Fibroblast of lung (primary cell): ENCODE measurements at regions not wholly inside any gene's neighbourhood (a gene's known extent, or its start where the extent isn't known, plus 50 kb on each side); places are given as distances from the start of the nearest gene placed in this dataset.

Experiments
- DNase-seq, 2 donors: peaks; one replicate each; pipeline versions ENCODE4 v3.0.0 to v3.0.0-alpha.2; 2010; ENCODE audit warnings: low read depth in 2 of 2
- H2AFZ ChIP-seq: 2 replicates; pipeline ENCODE4 v1.5.1; 2012; ENCODE audit warnings: low read length, control low read depth, inconsistent platforms
- H3K27ac ChIP-seq: 2 replicates; pipeline ENCODE4 v1.5.1; 2011; ENCODE audit warnings: low read length, control low read depth; ENCODE audit not compliant: insufficient read depth
- H3K27me3 ChIP-seq: 2 replicates; pipeline ENCODE4 v1.5.1; 2011; ENCODE audit warnings: mild to moderate bottlenecking, low read length; ENCODE audit not compliant: control insufficient read depth, insufficient read depth
- H3K36me3 ChIP-seq: 2 replicates; pipeline ENCODE4 v1.5.1; 2011; ENCODE audit warnings: low read length; ENCODE audit not compliant: control insufficient read depth, insufficient read depth
- H3K4me1 ChIP-seq: 2 replicates; pipeline ENCODE4 v1.5.1; 2011; ENCODE audit warnings: low read length; ENCODE audit not compliant: control insufficient read depth, insufficient read depth; ENCODE audit errors: extremely low read depth
- H3K4me2 ChIP-seq: 2 replicates; pipeline ENCODE4 v1.5.1; 2011; ENCODE audit warnings: low read length, control low read depth; ENCODE audit not compliant: insufficient read depth; ENCODE audit errors: extremely low read depth
- H3K4me3 ChIP-seq, 4 experiments: fragments of 200-600 bp in 1 of 4; sonication (generic) in 1 of 4; replicated peaks in 1 of 4; 2 replicates each; pipeline ENCODE4 v1.5.1; 2011 to 2016; ENCODE audit warnings: low read length in 4 of 4, low read depth in 3 of 4, mild to moderate bottlenecking in 3 of 4, control low read depth in 2 of 4, inconsistent platforms in 1 of 4, mixed read lengths in 1 of 4; ENCODE audit not compliant: insufficient read depth in 1 of 4; ENCODE audit errors: control extremely low read depth in 1 of 4
- H3K79me2 ChIP-seq: 2 replicates; pipeline ENCODE4 v1.5.1; 2012; ENCODE audit warnings: mild to moderate bottlenecking, low read length, inconsistent platforms; ENCODE audit not compliant: control insufficient read depth, insufficient read depth
- H3K9ac ChIP-seq: 2 replicates; pipeline ENCODE4 v1.5.1; 2011; ENCODE audit warnings: mild to moderate bottlenecking, low read length, control low read depth; ENCODE audit not compliant: insufficient read depth
- H3K9me3 ChIP-seq: 2 replicates; pipeline ENCODE4 v1.5.1; 2012; ENCODE audit warnings: low read depth, low read length; ENCODE audit not compliant: control insufficient read depth, insufficient read depth
- H4K20me1 ChIP-seq: 2 replicates; pipeline ENCODE4 v1.5.1; 2011; ENCODE audit warnings: low read length; ENCODE audit not compliant: control insufficient read depth, insufficient read depth; ENCODE audit errors: extremely low read depth
- CTCF ChIP-seq, 2 donors: IDR thresholded peaks in 1 of 2; conservative IDR thresholded peaks in 1 of 2; 1 replicate in 1 of 2; 2 replicates in 1 of 2; pipeline ENCODE4 v1.5.1; 2011 to 2012; ENCODE audit warnings: low read length in 2 of 2, control low read depth in 1 of 2, inconsistent platforms in 1 of 2, low read depth in 1 of 2, mild to moderate bottlenecking in 1 of 2
- EZH2 ChIP-seq: IDR thresholded peaks from 2 replicates; pipeline ENCODE4 v1.5.1; 2012; ENCODE audit warnings: low read length, control low read depth, mild to moderate bottlenecking; ENCODE audit errors: missing control alignments

GRCh38 chr3:22621205-22621809 lies 581.8 kb upstream of the UBE2E2 start:
- no peak overlapping the region for H3K4me3 ChIP-seq
- no peaks in the 10 kb centered on the region for H3K36me3 ChIP-seq
- H3K4me1 ChIP-seq, result no peaks in the 10 kb centered on the region
- no peaks in the 10 kb centered on the region for H3K9me3 ChIP-seq
- H3K27me3 ChIP-seq, result no peaks in the 10 kb centered on the region
- H3K79me2 ChIP-seq, result no peaks in the 10 kb centered on the region
- H3K9ac ChIP-seq, result no peak overlapping the region
- H2AFZ ChIP-seq, result no peak overlapping the region
- H3K27ac ChIP-seq, result no peak overlapping the region
- DNase-seq, result no peak
- H4K20me1 ChIP-seq, result no peaks in the 10 kb centered on the region
- TF ChIP-seq CTCF (conservative IDR thresholded peaks at IDR 0.05 in 1 of 2, IDR thresholded peaks at IDR 0.05 in 1 of 2; ENCODE audit: low read depth in 1 of 2, low read length in 2 of 2), result no peak
- TF ChIP-seq EZH2, result no peak
- H3K4me2 ChIP-seq, result no peak overlapping the region

GRCh38 chr3:22627993-22628499 lies 575.1 kb upstream of the UBE2E2 start:
- Histone ChIP-seq H2AFZ (no peak overlapping the region), H3K9me3 (no peaks in the 10 kb centered on the region), H3K27ac (no peak overlapping the region), H3K4me2 (no peak overlapping the region), H3K4me1 (no peaks in the 10 kb centered on the region), H3K9ac (no peak overlapping the region), H3K36me3 (no peaks in the 10 kb centered on the region), H4K20me1 (no peaks in the 10 kb centered on the region), H3K79me2 (no peaks in the 10 kb centered on the region), H3K27me3 (no peaks in the 10 kb centered on the region), H3K4me3 (no peak overlapping the region)
- TF ChIP-seq CTCF (conservative IDR thresholded peaks at IDR 0.05 in 1 of 2, IDR thresholded peaks at IDR 0.05 in 1 of 2; ENCODE audit: low read depth in 1 of 2, low read length in 2 of 2) (no peak), EZH2 (no peak)
- no peak for DNase-seq

GRCh38 chr3:22632536-22632935 lies 570.6 kb upstream of the UBE2E2 start:
- DNase-seq, result no peak
- Histone ChIP-seq H3K4me3 (no peak overlapping the region), H3K36me3 (no peaks in the 10 kb centered on the region), H3K27ac (no peak overlapping the region), H3K9ac (no peak overlapping the region), H3K4me1 (no peaks in the 10 kb centered on the region), H2AFZ (no peak overlapping the region), H3K27me3 (no peaks in the 10 kb centered on the region), H3K79me2 (no peaks in the 10 kb centered on the region), H3K9me3 (no peaks in the 10 kb centered on the region), H3K4me2 (no peak overlapping the region), H4K20me1 (no peaks in the 10 kb centered on the region)
- TF ChIP-seq CTCF (conservative IDR thresholded peaks at IDR 0.05 in 1 of 2, IDR thresholded peaks at IDR 0.05 in 1 of 2; ENCODE audit: low read depth in 1 of 2, low read length in 2 of 2), result no peak
